Mammary epithelial cell (primary cell): ENCODE measurements at regions not wholly inside any gene's neighbourhood (a gene's known extent, or its start where the extent isn't known, plus 50 kb on each side); places are given as distances from the start of the nearest gene placed in this dataset.
"Not testable (repeated sequence)": the region's sequence is repeated elsewhere in the genome, so short reads cannot be mapped to it uniquely, and the experiment has no call there.

Source experiments
- CTCF ChIP-seq, 2 donors: IDR thresholded peaks in 1 of 2; conservative IDR thresholded peaks in 1 of 2; 2 replicates each; pipeline ENCODE4 v1.5.1; 2011 to 2012; ENCODE audit warnings: inconsistent platforms in 2 of 2, low read length in 2 of 2, mild to moderate bottlenecking in 2 of 2, control low read depth in 1 of 2, low read depth in 1 of 2; ENCODE audit not compliant: insufficient read depth in 1 of 2; ENCODE audit errors: extremely low read depth in 1 of 2
- EZH2 ChIP-seq: IDR thresholded peaks from 2 replicates; pipeline ENCODE4 v1.6.1; 2012; ENCODE audit warnings: low read length, inconsistent platforms, borderline replicate concordance

GRCh38 chr4:125651707-125652357 is 337.1 kb downstream of the FAT4 start:
- not testable (repeated sequence) for TF ChIP-seq CTCF (conservative IDR thresholded peaks at IDR 0.05 in 1 of 2, IDR thresholded peaks at IDR 0.05 in 1 of 2; ENCODE audit: extremely low read depth in 1 of 2, insufficient read depth in 1 of 2, low read depth in 1 of 2, low read length in 2 of 2); EZH2
